Ovary (tissue), 7 donors: ENCODE measurements at regions not wholly inside any gene's neighbourhood (a gene's known extent, or its start where the extent isn't known, plus 50 kb on each side); places are given as distances from the start of the nearest gene placed in this dataset.
"Not testable (repeated sequence)": the region's sequence is repeated elsewhere in the genome, so short reads cannot be mapped to it uniquely, and the experiment has no call there.

Experiments
- DNase-seq, 5 donors: peaks; one replicate each; pipeline ENCODE4 v3.0.0-alpha.2; 2019 to 2020
- H3K27ac ChIP-seq, 2 donors: fragments of 200-600 bp; one replicate each; pipeline versions ENCODE4 v1.5.1 to v1.8.0; 2019 to 2022
- H3K27me3 ChIP-seq: fragments of 200-600 bp; one replicate; pipeline ENCODE4 v1.8.0; 2022
- H3K36me3 ChIP-seq: fragments of 200-600 bp; sonication (generic); one replicate; pipeline ENCODE4 v1.5.1; 2019
- H3K4me1 ChIP-seq: one replicate; pipeline ENCODE4 v1.8.1; 2013; ENCODE audit warnings: mild to moderate bottlenecking, moderate library complexity; ENCODE audit not compliant: insufficient read depth
- H3K4me3 ChIP-seq: fragments of 200-600 bp; sonication (generic); one replicate; pipeline ENCODE4 v1.5.1; 2017
- H3K9me3 ChIP-seq, 2 donors: fragments of 200-600 bp in 1 of 2; sonication (generic) in 1 of 2; one replicate each; pipeline versions ENCODE4 v1.5.1 to v1.8.1; 2013 to 2019; ENCODE audit warnings: mild to moderate bottlenecking in 1 of 2, moderate library complexity in 1 of 2
- EP300 ChIP-seq: sonication (generic); formaldehyde crosslinking; IDR thresholded peaks from one replicate; pipeline ENCODE4 v1.6.1; 2017; ENCODE audit warnings: antibody characterized with exemption
- POLR2A ChIP-seq: fragments of 450-650 bp; IDR thresholded peaks from one replicate; pipeline ENCODE4 v1.6.1; 2017; ENCODE audit warnings: antibody characterized with exemption, mild to moderate bottlenecking, moderate library complexity
- WGBS, 3 donors: extraction: QIAGEN DNeasy Blood & Tissue Kit in 1 of 3; methylation state at CpG; one replicate each; pipeline versions ENCODE4 v1.1.5 to v1.1.7; 2013 to 2017; 5-methylcytosine and 5-hydroxymethylcytosine counted together
- intact Hi-C, 4 donors: fragments of 100-400 bp; cut with DNase I; formaldehyde crosslinking; loops; one replicate each; pipeline versions ENCODE4 v1.11.0 to v1.15.1; 2022 to 2023
- TF ChIP-seq, protein P1 (sequence below), 3 donors: fragments of 450-650 bp in 2 of 3; fragments of 200-600 bp in 1 of 3; IDR thresholded peaks; one replicate each; pipeline versions ENCODE4 v1.5.1 to v1.8.0; 2016 to 2022; ENCODE audit warnings: antibody characterized with exemption in 3 of 3, mild to moderate bottlenecking in 1 of 3
- donor health status: DM: no; HTN: no; CAD: no; lungs with moderate emphysema.
- donor health status: DM: no; HTN: no; CAD: no.
- donor health status: Bipolar disorder and iron deficiency.
- donor health status: DM: no; HTN: no; CAD: no.
- donor health status: DM: yes; HTN: yes; CAD: no.

GRCh38 chr7:57651006-57651405, 201.0 kb downstream of the ZNF716 start:
- no peak for DNase-seq
- Histone ChIP-seq H3K27ac (no peak overlapping the region), H3K9me3 (no peaks in the 10 kb centered on the region), H3K36me3 (no peaks in the 10 kb centered on the region), H3K4me1 (no peaks in the 10 kb centered on the region), H3K4me3 (no peak overlapping the region), H3K27me3 (no peaks in the 10 kb centered on the region)
- TF ChIP-seq, protein P1, sequence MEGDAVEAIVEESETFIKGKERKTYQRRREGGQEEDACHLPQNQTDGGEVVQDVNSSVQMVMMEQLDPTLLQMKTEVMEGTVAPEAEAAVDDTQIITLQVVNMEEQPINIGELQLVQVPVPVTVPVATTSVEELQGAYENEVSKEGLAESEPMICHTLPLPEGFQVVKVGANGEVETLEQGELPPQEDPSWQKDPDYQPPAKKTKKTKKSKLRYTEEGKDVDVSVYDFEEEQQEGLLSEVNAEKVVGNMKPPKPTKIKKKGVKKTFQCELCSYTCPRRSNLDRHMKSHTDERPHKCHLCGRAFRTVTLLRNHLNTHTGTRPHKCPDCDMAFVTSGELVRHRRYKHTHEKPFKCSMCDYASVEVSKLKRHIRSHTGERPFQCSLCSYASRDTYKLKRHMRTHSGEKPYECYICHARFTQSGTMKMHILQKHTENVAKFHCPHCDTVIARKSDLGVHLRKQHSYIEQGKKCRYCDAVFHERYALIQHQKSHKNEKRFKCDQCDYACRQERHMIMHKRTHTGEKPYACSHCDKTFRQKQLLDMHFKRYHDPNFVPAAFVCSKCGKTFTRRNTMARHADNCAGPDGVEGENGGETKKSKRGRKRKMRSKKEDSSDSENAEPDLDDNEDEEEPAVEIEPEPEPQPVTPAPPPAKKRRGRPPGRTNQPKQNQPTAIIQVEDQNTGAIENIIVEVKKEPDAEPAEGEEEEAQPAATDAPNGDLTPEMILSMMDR (IDR thresholded peaks at IDR 0.05) = no peak
- no peak for TF ChIP-seq EP300
- TF ChIP-seq POLR2A = no peak
- intact Hi-C loops = no loop called here
- 71 to 76% (median 75%) methylated on average over 25 to 28 of the region's 28 CpGs for WGBS, 3 donors

DNA sequence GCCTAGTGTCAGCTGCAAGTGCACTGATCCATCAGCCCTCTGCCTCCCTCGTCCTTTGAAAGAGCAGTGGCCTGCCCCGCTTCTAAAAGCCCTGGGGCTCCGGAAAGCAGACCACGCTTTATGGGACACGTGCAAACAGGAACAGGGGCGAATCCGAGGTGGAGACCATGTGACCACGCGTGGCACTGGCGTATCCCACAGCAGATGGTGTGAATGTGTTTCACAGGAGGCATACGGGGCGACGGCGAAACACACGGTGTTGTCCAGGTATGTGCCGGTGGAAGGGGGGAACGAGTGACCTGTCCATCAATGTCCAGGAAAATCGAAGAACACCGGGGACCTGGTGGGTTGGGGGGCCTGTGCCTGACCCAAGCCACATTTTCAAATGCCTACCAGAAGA, 201.6 kb downstream of the ZNF716 start:
- WGBS, 3 donors = 85 to 91% (median 91%) methylated on average over 19 of the region's 19 CpGs
- DNase-seq, H3K27ac ChIP-seq, intact Hi-C loops, H3K27me3 ChIP-seq, H3K36me3 ChIP-seq, H3K9me3 ChIP-seq, H3K4me3 ChIP-seq, H3K4me1 ChIP-seq: not testable (repeated sequence)

- intact Hi-C loops = no loop called here
- WGBS, 3 donors = 85 to 91% (median 90%) methylated on average over 36 of the region's 36 CpGs
Observed at GRCh38 chr7:57653262-57653830, 203.4 kb downstream of the ZNF716 start.

GRCh38 chr7:57655156-57655871, 205.3 kb downstream of the ZNF716 start:
- H3K4me1 ChIP-seq, H3K36me3 ChIP-seq, H3K27ac ChIP-seq, H3K9me3 ChIP-seq, DNase-seq, H3K27me3 ChIP-seq, H3K4me3 ChIP-seq, intact Hi-C loops: not testable (repeated sequence)
- 82 to 84% (median 82%) methylated on average over 31 of the region's 31 CpGs for WGBS, 3 donors

More at GRCh38 chr7:57653262-57653830, 203.4 kb downstream of the ZNF716 start:
- Histone ChIP-seq H3K36me3 (no peaks in the 10 kb centered on the region), H3K27ac (no peak overlapping the region), H3K9me3 (no peaks in the 10 kb centered on the region), H3K4me1 (no peaks in the 10 kb centered on the region), H3K27me3 (no peaks in the 10 kb centered on the region), H3K4me3 (no peak overlapping the region)
- DNase-seq = no peak
- TF ChIP-seq EP300 = no peak
- TF ChIP-seq POLR2A = no peak
- TF ChIP-seq, protein P1 (IDR thresholded peaks at IDR 0.05) = no peak

DNA sequence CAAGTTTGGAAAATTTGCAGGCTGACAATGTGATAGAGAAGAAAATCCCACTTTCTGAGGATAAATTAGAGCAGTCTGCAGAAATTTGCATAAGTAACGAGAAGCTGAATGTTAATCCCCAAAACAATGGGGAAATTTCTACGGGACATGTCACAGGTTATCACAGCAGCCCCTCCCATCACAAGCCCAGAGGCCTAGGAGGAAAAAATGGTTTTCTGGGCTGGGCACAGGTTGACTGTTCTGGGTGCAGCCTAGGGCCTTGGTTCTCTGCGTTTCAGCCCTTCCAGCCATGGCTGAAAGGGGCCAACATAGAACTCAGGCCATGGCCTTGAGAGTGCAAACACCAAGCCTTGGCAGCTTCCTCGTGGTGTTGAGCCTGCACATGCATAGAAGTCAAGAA, 209.2 kb downstream of the ZNF716 start:
- WGBS, 3 donors = 45 to 62% (median 47%) methylated on average over 4 of the region's 4 CpGs

GRCh38 chr7:57676928-57677327, 227.0 kb downstream of the ZNF716 start:
- H3K4me3 ChIP-seq, H3K4me1 ChIP-seq, H3K27me3 ChIP-seq, DNase-seq, intact Hi-C loops, H3K27ac ChIP-seq, H3K9me3 ChIP-seq, H3K36me3 ChIP-seq: not testable (repeated sequence)
- 16 to 19% (median 18%) methylated on average over 1 of the region's 1 CpG for WGBS, 3 donors

More for the DNA sequence above, 209.2 kb downstream of the ZNF716 start:
- DNase-seq, H3K4me3 ChIP-seq, H3K9me3 ChIP-seq, H3K36me3 ChIP-seq, H3K27ac ChIP-seq, H3K27me3 ChIP-seq, H3K4me1 ChIP-seq, intact Hi-C loops: not testable (repeated sequence)
